GM19438 (cell line): ENCODE measurements at regions not wholly inside any gene's neighbourhood (a gene's known extent, or its start where the extent isn't known, plus 50 kb on each side); places are given as distances from the start of the nearest gene placed in this dataset.

Source experiments
- ATAC-seq: cut with Tn5 transposase; IDR thresholded peaks from one replicate; pipeline ENCODE4 v1.9.1; 2021; ENCODE audit warnings: low read depth; ENCODE audit not compliant: unreplicated experiment

- no peak for ATAC-seq
These were observed 70.2 kb downstream of the RND3 start for GRCh38 chr2:150417278-150417677.

- no peak for ATAC-seq
These were observed 72.4 kb downstream of the RND3 start for GRCh38 chr2:150415022-150415421.

DNA sequence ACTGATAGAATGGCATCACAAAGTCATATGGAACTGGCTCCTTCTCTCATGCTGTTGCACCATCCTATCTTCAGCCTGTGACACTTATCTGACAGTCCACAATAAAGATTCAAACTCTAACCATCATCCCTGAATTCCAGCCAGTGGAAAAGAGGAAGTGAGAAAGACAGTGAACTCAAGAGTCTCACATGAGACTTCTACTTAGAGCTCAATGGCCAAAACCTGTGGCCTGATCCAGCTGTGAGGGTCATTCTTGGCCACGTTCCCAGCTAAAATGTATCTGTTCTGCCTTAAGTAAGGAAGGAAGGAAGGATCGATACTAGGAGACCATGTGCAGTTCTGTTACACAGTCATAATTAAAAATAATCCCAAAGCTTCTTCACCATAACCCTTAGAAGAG lies 73.6 kb downstream of the RND3 start:
- no peak for ATAC-seq

GRCh38 chr2:150413366-150413765 lies 74.1 kb downstream of the RND3 start:
- no peak for ATAC-seq

- no peak for ATAC-seq
These were observed 76.7 kb downstream of the RND3 start for GRCh38 chr2:150410809-150411208.

DNA sequence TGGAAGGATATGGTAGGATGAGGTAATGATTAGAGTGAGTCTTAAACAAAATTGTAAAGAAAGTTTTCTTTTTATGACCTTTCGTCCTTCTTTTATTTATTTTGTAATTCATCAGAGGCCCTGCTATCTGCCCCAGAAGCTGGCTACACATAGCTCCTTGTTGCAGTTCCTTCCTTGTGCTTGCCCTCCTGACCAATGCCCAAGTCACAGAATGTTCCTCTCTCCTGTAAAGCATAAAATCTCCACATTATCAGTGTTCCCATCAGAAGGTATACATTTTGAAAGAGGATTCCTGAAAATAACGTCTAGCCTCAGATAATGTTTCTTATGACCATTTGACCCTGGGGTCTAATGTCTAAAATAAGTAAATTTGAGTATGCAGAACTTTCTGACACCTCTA lies 78.3 kb downstream of the RND3 start:
- no peak for ATAC-seq

DNA sequence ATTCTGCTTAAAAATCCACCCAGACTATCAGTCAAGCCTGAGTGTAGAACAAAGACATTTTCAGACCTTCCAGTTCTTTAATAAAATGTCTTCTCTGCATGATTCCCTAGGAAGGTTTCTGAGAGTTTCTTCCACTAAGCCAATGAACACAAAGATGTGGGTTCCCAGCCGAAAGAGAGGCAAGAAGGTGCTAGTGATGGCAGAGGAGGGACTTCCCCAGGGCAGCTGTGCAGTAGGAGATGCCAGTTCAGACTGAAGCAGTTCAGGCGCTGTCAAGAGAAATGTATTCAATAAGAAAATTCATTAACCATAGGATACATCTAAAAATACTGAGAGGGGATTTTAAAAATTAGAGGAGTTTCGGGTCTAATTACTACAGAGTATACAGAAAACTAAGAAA lies 83.3 kb downstream of the RND3 start:
- ATAC-seq, result no peak

- no peak for ATAC-seq
These were observed 84.0 kb downstream of the RND3 start for GRCh38 chr2:150403457-150403856.

DNA sequence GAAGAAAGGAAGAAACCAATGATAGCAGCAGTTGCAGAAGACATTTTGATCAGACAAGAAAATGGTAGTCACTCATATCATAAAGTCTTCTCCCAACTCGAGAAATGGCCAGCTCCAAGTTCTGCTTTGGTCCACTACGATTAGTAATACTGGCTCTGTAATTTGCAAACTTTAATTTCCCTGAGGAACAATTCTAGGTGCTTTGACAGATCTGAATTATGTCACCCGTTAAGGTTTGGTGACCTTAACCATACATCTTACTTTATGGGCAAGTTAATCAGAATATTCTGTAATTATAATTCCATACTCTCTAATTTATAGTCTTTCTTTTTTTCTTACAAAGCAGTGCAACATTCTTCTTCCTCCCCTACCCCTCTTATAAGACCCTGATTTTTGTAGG lies 84.5 kb downstream of the RND3 start:
- no peak for ATAC-seq

DNA sequence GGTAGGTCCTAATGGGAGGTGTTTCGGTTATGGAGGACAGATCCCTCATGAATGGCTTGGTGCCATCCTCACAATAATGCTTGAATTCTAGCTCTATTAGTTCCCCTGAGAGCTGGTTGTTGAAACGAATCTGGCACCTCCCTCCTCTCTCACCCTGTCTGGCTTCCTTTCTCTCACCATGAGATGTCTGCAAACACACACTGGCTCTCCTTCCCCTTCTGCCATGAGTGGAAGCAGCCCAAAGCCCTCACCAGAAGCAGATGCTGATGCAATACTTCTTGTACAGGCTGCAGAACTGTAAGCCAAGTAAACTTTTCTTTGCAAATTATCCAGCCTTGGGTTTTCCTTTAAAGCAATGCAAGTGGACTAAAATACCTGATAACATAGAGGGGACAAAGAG lies 86.6 kb downstream of the RND3 start:
- ATAC-seq, result no peak

GRCh38 chr2:150392614-150393013 lies 94.9 kb downstream of the RND3 start:
- no peak for ATAC-seq

- ATAC-seq, result no peak
These were observed 95.7 kb downstream of the RND3 start for GRCh38 chr2:150391779-150392178.

GRCh38 chr2:150389447-150389846 lies 98.0 kb downstream of the RND3 start:
- no peak for ATAC-seq

- no peak for ATAC-seq
These were observed 99.2 kb downstream of the RND3 start for GRCh38 chr2:150388289-150388625.

- no peak for ATAC-seq
These were observed 99.7 kb downstream of the RND3 start for GRCh38 chr2:150387586-150388288.

DNA sequence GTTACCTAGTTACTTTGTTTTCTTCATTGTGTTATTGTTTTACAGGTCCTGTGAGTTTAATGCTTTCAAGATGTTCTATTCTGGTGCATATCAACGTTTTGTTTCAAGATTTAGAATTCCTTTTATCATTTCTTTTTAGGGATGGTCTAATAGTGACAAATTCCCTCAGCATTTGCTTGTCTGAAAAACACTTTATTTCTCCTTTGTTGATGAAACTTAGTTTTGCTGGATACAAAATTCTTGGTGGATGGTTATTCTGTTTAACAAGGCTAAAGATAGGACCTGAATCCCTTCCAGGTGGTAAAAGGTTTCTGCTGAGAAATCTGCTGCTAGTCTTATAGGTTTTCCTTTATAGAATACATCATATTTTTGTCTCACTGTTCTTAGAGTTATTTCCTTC lies 102.3 kb downstream of the RND3 start:
- ATAC-seq, result no peak

DNA sequence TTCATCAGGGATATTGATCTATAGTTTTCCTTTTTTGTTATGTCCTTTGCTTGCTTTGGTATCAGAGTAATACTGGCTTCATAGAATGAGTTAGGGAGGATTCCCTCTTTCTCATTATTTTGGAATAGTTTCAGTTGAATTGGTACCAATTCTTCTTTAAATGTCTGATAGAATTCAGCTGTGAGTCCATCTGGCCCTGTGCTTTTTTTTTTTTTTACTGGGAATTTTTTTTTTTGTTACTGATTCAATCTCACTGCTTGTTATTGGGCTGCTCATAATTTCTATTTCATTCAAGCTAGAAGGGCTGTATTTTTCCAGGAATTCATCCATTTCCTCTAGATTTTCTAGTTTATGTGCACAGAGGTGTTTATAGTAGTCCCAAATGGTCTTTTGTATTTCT lies 103.9 kb downstream of the RND3 start:
- no peak for ATAC-seq

DNA sequence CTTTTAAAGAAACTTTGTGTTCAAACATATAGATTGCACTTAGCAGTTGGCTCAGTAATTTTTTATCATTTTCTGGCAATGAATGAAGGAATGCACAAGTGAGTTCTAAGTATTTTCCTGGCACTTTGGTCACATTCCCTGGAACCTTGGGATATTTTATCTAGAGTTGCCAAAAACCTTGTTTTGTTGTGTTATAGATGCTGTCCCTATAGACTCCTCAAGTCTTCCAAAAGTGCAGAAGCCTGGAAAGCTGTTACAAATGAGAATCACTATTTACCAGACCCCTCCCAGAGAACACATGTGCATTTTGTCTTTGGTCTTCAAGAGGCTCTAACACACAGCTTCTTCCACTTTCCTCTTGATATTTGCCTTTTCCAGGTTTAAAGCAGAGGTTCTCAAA lies 108.3 kb downstream of the RND3 start:
- ATAC-seq, result no peak

- no peak for ATAC-seq
These were observed 108.8 kb downstream of the RND3 start for GRCh38 chr2:150378686-150379085.

- no peak for ATAC-seq
These were observed 110.7 kb downstream of the RND3 start for GRCh38 chr2:150376553-150377335.

DNA sequence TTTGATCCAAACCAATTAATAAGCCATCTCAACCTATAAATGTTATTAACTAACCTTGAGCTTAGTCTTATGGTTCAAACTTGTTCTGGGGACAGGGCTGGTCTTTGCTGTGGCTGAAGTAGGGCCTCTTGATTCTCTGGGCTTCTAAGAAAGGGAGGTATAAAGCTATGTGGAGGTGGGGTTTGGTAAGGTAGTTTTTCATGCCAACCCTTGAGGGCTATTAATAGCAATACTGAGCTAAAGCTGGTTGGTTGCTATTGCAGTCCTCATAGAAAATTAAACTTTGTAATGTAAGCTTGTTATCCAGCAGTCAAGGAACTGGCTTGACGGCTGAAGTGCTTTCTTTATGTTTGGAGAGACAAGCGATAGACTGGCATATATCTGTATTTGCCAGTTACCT lies 112.1 kb downstream of the RND3 start:
- ATAC-seq, result no peak

- no peak for ATAC-seq
These were observed 113.0 kb downstream of the RND3 start for GRCh38 chr2:150374492-150374891.
